ENCODE measurements at regions not wholly inside any gene's neighbourhood (a gene's known extent, or its start where the extent isn't known, plus 50 kb on each side); places are given as distances from the start of the nearest gene placed in this dataset.
"Not testable (repeated sequence)": the region's sequence is repeated elsewhere in the genome, so short reads cannot be mapped to it uniquely, and the experiment has no call there.

DNA sequence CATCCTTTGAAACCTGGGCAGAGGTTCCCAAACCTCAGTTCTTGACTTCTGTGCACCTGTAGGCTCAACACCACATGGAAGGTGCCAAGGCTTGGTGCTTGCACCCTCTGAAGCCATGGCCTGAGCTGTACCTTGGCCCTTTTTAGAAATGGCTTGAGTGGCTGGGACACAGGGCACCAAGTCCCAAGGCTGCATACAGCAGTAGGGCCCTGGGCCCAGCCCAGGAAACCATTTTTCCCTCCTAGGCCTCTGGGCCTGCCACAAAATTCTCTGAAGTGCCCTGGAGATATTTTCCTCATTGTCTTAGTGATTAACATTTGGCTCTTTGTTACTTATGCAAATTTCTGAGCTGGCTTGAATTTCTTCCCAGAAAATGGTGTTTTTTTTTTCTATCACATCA lies 65.6 kb upstream of the ACTRT2 start:
- DNase-seq, result no peak

DNA sequence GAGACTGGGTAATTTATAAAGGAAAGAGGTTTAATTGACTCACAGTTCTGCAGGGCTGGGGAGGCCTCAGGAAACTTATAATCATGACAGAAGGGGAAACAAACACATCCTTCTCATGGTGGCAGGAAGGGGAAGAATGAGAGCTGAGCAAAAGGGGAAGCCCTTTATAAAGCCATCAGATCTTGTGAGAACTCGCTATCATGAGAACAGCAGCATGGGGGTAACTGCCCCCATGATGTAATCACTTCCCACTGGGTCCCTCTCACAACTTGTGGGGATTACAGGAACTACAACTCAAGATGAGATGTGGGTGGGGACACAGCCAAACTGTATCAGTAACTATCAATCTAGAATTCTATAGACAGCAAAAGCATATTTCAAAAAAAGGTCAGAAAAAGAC lies 64.7 kb upstream of the ACTRT2 start:
- DNase-seq, result no peak

DNA sequence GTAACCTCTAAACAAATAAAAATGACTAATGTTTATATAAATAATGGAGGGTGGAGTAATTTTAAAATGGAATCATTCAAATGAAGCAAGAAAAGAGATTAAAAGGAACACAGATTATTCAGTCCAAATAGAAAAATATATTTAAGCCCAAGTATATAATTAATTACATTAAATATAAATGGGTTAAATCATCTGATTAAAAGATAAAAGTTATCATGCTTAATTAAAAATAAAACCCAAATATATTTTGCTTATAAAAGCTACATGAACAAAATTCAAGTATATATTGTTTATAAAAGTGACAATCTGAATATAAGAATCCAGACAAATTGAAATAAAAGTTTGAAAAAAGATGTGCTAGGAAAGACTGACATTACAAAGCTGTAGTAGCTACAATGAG lies 63.9 kb upstream of the ACTRT2 start:
- DNase-seq, result no peak

DNA sequence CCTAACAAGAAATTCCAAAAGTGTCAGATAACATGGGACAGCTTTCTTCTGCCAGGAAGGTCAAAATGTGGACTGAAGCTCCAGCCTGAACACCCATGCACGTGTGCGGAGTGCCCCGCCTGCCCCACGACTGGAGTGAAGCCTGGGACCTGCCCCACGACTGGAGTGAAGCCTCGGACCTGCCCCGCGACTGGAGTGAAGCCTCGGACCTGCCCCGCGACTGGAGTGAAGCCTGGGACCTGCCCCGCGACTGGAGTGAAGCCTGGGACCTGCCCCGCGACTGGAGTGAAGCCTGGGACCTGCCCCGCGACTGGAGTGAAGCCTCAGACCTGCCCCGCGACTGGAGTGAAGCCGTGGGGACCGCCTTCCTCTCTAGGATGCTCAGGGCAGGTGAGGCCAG lies 61.4 kb upstream of the ACTRT2 start:
- not testable (repeated sequence) for DNase-seq

DNA sequence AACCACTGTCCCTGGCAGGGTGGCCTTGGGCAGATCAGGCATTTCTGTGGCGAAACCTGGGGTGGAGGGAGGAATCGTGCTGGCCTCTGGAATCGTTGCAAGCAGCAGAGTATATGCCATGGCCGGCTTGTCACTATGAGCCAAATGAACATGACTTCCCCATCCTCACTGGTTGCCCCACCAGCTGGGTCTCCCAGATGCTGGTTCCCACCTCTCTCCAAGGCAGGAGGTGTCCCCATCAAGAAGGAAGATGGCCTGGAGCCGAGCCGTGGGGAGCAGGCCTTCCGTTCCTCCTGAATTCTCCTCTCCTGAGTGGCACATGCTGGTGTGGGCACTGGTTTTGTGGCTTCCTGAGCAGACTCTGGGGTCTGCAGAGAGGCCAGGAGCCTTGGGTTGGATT lies 60.2 kb upstream of the ACTRT2 start:
- no peak for DNase-seq

DNA sequence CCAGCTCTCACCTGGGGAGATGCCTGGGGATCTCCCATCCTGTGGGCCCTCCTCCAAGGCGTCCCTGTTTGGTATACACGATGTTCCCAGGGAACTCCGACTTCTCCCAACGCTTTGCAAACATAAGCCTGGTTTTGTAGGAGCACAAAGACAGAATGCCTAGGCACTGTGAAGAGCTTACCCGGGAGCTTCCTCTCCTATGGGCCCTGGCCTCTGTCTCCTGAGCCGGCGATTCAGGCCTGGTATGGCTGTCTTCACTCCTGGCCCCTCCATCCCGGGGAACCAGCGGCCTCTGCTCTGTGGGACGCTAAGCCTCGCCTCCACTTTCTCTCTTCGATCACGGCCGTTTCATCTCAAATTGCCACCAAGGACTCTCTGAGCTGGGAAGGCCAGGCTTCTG lies 59.6 kb upstream of the ACTRT2 start:
- no peak for DNase-seq

DNA sequence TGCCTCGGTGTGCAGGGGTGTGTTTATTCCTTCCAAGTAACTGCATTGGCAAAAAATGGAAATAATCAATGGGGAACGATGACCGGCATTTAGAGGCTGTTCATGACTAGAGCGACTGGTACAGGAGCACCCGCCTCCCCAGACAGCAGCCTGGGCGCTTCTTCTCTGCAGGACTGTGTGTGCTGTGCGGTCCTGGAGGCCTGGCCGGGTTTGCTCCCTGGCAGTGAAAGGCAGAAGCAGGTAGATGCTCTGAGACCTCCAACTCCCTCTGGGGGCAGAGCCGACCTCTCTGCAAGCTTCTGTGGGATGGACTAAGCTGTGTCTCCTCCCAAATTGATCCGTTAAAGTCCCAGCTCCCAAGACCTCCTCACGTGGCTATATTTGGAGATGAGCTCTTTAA lies 59.2 kb upstream of the ACTRT2 start:
- no peak for DNase-seq

DNA sequence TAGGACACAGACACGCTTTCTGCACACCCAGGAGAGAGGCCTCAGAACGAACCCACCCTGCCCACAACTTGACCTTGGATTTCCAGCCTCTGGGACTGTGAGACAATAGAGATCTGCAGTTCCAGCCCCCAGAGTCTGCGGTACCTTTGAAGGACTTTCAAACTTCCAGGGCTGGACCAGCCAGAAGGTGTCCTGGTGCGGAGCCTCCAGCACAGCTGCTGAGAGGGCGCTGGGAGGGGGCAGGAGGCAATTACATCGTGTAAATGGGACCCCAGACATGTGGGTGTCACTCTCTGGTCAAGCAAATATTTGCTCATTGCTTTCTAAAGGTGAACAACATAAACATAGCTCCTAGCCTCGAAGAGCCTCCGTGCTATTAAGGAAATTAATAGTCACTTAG lies 58.7 kb upstream of the ACTRT2 start:
- no peak for DNase-seq

DNA sequence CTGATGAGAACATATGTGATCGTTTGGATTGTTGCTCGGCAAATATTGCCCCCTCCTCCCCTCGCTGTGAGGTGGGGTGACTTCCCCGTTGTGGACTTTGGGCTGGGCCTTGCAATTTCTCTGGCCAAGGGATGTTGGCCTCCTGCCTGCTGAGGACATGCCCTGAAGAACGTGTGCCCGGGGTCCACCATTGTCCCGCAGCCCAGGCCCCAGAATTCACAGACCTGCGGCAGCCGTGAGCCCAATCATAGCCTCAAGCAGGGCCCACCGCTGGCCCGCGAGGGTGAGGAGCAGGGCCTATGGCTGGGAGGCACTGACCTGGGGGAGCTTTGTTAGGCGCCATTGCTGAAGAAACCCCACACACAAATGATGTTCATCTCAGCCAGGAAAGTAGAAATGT lies 58.3 kb upstream of the ACTRT2 start:
- no peak for DNase-seq

DNA sequence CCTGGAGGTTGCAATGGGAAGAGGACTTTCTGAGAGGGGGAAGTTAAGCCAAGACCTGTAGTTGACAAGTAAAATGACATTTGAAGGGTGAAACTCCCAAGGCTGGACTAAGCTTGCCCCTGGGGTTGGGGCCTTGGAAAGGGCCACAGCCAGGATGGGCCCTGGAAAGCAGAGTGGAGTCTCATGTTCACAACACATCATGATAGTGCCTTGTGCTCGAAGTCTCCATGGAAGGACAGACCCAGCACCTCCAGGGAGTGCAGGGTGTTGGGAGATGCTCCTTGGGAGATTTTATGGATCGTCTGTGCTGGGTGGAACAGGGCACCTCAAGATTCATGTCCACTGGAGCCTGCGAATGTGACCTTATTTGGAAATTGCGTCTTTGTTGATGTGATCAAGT lies 55.6 kb upstream of the ACTRT2 start:
- no peak for DNase-seq

DNA sequence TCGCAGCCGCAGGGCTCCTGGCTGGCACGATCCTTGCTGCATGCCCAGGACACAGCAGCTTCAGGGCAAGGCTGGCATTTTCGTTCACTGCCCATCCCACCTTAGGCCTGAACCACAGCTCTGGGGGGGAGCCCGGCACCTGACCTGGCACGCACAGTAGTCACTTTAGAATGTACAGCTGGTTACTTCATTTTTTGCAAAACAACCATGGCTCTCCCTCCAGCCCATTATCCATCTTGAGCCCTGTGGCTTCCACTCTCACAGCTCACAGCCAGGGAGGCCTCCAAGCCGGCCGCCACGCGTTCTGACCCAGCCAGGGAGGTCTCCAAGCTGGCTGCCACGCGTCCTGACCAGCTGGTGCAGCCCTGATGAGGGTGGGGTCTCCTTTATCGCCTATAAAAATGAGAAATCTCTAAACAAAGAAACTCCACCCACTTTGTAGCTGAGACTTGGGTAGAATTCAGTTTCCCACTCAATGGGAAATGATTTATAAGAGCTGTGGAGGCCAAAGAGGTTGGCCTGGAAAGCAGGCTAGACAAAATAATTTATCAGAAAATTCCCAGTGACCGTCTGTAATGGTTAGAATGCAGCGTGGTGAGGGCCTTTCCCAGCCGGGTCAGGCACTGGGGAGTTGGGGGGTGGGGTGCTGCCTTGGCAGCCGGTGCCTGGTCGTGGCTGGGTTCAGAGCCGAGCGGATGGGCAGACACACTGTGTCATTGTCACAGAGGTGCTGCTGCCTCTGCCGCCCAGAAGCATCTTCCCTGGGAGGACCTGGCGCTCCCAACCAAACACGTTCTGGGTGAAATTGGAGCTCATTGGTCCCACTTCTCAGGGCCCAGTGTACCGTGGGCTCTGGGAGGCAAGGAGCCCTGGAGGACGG lies 54.6 kb upstream of the ACTRT2 start:
- DNase-seq, result no peak

DNA sequence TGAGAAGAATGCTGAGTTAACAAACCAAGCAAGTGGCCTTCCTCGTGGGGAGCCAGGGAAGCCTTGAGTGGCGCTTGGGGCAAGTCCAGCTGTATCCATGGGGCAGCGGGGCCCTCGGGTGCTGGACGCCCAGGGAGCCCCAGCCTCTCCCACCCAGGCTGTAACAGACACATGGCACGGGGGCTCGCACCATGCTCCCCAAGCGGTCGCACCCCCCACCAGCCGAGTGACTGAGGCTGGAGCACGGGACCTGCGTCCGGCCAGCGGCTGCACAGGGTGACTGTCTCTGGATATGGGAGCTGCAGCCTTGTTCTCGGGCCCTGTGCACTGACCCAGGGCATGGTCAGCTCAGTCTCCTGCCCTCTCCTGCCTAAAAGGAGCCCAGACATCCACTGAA lies 53.9 kb upstream of the ACTRT2 start:
- DNase-seq, result no peak

DNA sequence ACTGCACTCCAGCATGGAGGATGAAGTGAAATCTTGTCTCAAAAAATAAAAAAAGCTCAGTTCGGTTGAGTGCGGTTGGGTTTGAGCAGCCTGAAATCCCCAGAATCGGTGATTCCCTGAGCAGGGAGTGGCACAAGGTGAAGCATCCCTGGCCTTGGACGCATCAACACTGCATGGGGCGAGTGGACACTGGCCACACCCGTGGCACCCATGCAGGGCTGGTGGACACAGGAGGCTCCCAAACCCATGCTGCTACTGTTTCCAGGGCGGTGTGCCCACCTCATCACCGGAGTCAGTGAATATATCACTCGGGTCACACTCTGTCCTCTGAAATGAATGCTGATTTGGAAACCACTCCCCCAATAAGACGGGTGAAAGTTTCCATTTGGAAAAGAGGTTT lies 53.4 kb upstream of the ACTRT2 start:
- DNase-seq, result no peak

DNA sequence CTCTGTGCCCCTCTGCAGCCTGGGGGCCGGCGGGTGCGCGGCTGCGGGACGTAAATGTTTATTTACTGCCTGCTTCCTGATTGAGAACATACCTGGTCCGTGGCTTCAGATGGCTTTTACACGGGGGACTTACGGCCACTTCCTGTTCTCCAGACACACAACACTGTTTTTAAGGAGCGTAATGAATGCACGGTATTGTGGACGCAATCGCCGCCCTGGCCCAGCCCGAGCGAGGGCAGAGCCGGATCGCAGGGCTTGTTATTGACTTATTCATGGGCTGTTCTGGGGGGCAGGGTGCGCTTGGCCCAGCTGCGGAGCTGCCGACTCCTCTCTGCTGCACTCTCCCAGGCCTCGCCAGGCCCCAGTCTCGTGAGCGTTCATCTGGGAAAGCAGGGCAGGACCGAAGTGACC lies 52.8 kb upstream of the ACTRT2 start:
- no peak for DNase-seq

DNA sequence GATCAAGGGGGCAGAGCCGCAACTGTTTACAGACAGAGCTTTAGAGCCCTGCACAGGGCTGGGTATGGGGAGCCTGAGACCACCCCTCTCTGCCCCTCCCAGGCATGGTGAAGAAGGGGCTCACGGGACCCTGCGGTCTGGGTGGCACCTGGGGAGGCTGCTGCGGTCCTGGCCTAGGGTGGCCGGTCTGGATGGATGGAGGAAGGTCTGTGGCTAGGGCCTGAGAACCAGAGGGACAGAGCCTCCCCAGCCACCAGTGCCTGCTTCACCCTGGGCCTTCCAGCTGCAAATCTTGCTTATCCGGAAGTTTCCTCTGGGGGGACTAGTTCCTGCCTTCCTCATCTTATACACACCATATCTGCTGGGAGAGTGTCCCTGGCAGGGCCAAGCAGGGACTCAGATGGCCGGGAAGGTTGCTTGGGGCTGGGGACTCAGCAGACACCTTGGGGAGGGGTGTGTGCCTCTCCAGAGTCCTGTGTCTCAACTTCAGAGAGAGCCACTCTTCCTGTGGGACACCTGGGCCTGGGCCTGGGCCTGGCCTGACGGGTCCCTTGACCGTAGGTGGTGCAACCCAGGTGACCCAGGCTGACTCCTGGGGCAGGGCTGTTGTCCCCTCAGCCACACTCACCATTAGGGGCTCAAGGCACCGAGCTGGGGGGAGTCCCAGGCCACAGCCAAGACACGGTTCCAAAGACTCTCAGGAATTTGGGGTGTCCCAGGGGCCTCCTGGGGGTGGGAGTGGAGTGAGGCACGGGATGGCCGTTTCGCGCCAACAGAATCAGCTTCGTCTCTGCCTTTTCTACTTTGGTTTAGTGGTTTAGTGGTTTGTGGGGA lies 52.0 kb upstream of the ACTRT2 start:
- DNase-seq, result no peak

DNA sequence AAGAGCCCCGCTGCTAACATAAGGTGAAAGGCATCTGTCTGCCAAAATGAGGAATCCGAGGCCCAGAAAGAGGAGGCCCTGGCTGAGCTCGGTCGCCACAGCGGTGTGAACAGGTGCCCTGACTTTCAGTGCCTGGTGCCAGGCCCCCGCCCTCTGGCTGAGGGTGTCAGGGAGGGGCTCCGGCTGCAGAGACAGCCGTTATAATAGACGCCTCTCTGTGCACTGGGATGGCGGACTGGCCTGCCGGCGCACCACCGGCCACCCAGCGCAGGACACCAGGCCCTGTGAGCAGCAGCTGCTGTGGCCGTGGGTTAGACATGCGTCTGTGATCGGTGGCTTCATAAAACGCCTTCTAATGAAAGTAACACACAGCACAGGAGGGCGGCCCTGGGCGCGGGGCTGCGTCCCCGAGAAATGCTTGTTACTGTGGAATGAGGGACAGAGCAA lies 51.4 kb upstream of the ACTRT2 start:
- DNase-seq, result no peak

DNA sequence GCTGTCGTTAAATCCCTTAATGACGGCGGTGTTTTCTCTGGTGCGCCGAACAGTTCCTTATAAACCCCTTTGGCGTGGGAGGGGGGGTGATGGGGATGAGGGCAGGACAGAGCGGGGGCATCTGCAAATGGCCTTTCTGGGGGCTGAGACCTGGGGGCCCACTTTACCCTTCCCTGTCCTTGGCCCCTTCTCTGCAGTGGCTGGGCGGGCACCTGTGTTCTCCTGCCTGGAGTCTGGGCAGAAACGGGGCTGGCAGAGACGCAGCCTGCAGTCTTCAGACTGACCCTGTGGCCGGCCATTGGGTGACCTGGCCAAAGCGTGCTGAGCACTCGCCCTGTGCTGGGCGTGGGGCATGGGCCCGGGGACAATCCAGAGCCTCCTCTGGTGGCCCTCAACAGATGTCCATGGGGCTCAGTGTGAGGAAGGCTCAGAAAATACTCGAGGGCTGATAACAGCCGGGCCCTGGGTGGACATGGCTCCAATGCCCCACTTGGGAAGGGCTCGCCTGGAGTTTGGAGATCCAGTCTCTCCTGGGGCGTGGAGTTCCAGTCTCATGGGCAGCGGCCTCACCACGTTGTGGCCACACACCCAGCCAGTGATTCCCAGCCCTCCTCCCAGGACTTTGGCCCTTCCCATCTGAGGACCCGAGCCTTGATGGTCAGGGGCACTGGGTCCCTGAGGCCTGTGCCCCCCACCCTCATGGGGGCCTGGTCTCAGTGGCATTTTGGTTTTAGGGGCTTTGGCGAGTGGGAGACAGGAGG lies 50.8 kb upstream of the ACTRT2 start:
- no peak for DNase-seq

DNA sequence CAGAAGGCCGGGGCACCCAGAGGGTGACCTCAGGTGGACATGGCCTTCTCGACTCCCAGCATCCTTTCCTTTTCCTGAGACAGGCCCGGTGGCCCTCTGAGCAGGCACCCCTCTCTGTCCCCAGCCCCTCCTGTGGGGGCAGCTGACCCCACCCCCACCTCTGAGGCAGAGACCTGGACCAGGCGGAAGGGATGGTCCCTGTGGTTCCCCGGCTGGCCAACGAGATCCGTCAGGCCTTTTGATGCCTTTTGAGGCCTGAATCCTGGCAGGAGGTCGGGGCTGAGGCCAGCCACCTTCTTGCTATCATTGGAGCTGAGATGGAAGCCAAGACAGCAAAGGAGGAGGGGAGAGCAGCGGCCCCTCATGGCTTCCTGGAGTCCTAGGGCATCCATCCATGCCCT lies 50.2 kb upstream of the ACTRT2 start:
- no peak for DNase-seq
